ENCODE measurements at regions not wholly inside any gene's neighbourhood (a gene's known extent, or its start where the extent isn't known, plus 50 kb on each side); places are given as distances from the start of the nearest gene placed in this dataset.
"Not testable (repeated sequence)": the region's sequence is repeated elsewhere in the genome, so short reads cannot be mapped to it uniquely, and the experiment has no call there.

GRCh38 chr3:28615071-28615470, 266.4 kb upstream of the AZI2 start:
- no peak overlapping the region for H3K27ac Mint-ChIP-seq
- no peak overlapping the region for H3K4me3 Mint-ChIP-seq
- H3K36me3 Mint-ChIP-seq (ENCODE audit: low read depth): no peaks in the 10 kb centered on the region
- no peaks in the 10 kb centered on the region for H3K9me3 Mint-ChIP-seq
- ChIA-PET CTCF (no interaction called here), POLR2A (no interaction called here)
- H3K27me3 Mint-ChIP-seq: no peaks in the 10 kb centered on the region
- no peak for DNase-seq
- no peaks in the 10 kb centered on the region for H3K4me1 Mint-ChIP-seq

- no peaks in the 10 kb centered on the region for H3K36me3 Mint-ChIP-seq (ENCODE audit: low read depth)
- H3K27ac Mint-ChIP-seq: no peak overlapping the region
- no peaks in the 10 kb centered on the region for H3K4me1 Mint-ChIP-seq
- no peaks in the 10 kb centered on the region for H3K9me3 Mint-ChIP-seq
- DNase-seq: no peak
- no peak overlapping the region for H3K4me3 Mint-ChIP-seq
- no peaks in the 10 kb centered on the region for H3K27me3 Mint-ChIP-seq
- ChIA-PET POLR2A (no interaction called here), CTCF (no interaction called here)
Measured at GRCh38 chr3:28615971-28616370, 267.3 kb upstream of the AZI2 start.

- Mint-ChIP-seq H3K9me3 (no peaks in the 10 kb centered on the region), H3K27me3 (no peaks in the 10 kb centered on the region), H3K4me3 (no peak overlapping the region), H3K36me3 (ENCODE audit: low read depth) (no peaks in the 10 kb centered on the region), H3K4me1 (no peaks in the 10 kb centered on the region), H3K27ac (no peak overlapping the region)
- POLR2A ChIA-PET: no interaction called here
- CTCF ChIA-PET: no interaction called here
- no peak for DNase-seq
Measured at GRCh38 chr3:28617821-28618220, 269.2 kb upstream of the AZI2 start.

GRCh38 chr3:28623106-28623505, 274.5 kb upstream of the AZI2 start:
- Mint-ChIP-seq H3K4me1 (no peaks in the 10 kb centered on the region), H3K36me3 (ENCODE audit: low read depth) (no peaks in the 10 kb centered on the region), H3K27me3 (no peaks in the 10 kb centered on the region), H3K9me3 (no peaks in the 10 kb centered on the region), H3K4me3 (no peak overlapping the region), H3K27ac (no peak overlapping the region)
- DNase-seq: no peak
- CTCF ChIA-PET: no interaction called here
- POLR2A ChIA-PET: no interaction called here

GRCh38 chr3:28624084-28624483, 275.5 kb upstream of the AZI2 start:
- Mint-ChIP-seq H3K27ac (no peak overlapping the region), H3K36me3 (ENCODE audit: low read depth) (no peaks in the 10 kb centered on the region), H3K27me3 (no peaks in the 10 kb centered on the region), H3K4me1 (no peaks in the 10 kb centered on the region), H3K9me3 (no peaks in the 10 kb centered on the region), H3K4me3 (no peak overlapping the region)
- ChIA-PET POLR2A (no interaction called here), CTCF (no interaction called here)
- no peak for DNase-seq

GRCh38 chr3:28627843-28628242, 279.2 kb upstream of the AZI2 start:
- H3K9me3 Mint-ChIP-seq; H3K4me1 Mint-ChIP-seq; H3K27me3 Mint-ChIP-seq; POLR2A ChIA-PET; DNase-seq; H3K27ac Mint-ChIP-seq; H3K4me3 Mint-ChIP-seq; CTCF ChIA-PET; H3K36me3 Mint-ChIP-seq (ENCODE audit: low read depth): not testable (repeated sequence)

GRCh38 chr3:28634019-28634418, 285.4 kb upstream of the AZI2 start:
- DNase-seq: no peak
- Mint-ChIP-seq H3K36me3 (ENCODE audit: low read depth) (no peaks in the 10 kb centered on the region), H3K9me3 (no peaks in the 10 kb centered on the region), H3K4me3 (no peak overlapping the region), H3K27ac (no peak overlapping the region), H3K27me3 (no peaks in the 10 kb centered on the region), H3K4me1 (no peaks in the 10 kb centered on the region)
- ChIA-PET POLR2A (no interaction called here), CTCF (no interaction called here)

- Mint-ChIP-seq H3K4me1 (no peaks in the 10 kb centered on the region), H3K9me3 (no peaks in the 10 kb centered on the region), H3K36me3 (ENCODE audit: low read depth) (no peaks in the 10 kb centered on the region), H3K27me3 (no peaks in the 10 kb centered on the region), H3K27ac (no peak overlapping the region), H3K4me3 (no peak overlapping the region)
- ChIA-PET POLR2A (no interaction called here), CTCF (no interaction called here)
- no peak for DNase-seq
Measured at GRCh38 chr3:28637742-28638141, 289.1 kb upstream of the AZI2 start.

GRCh38 chr3:28645149-28645548, 296.5 kb upstream of the AZI2 start:
- CTCF ChIA-PET: no interaction called here
- POLR2A ChIA-PET: no interaction called here
- Mint-ChIP-seq H3K4me3 (no peak overlapping the region), H3K9me3 (no peaks in the 10 kb centered on the region), H3K36me3 (ENCODE audit: low read depth) (no peaks in the 10 kb centered on the region), H3K27ac (no peak overlapping the region), H3K27me3 (no peaks in the 10 kb centered on the region), H3K4me1 (no peaks in the 10 kb centered on the region)
- DNase-seq: no peak

GRCh38 chr3:28646435-28646834, 297.8 kb upstream of the AZI2 start:
- CTCF ChIA-PET: interaction anchor here (1.3 kb wide), 1 partner anchor 21 kb away, joined by 4 read pairs; no protein-coding TSS in a partner anchor
- Mint-ChIP-seq H3K36me3 (ENCODE audit: low read depth) (no peaks in the 10 kb centered on the region), H3K4me3 (no peak overlapping the region), H3K27ac (no peak overlapping the region), H3K4me1 (no peaks in the 10 kb centered on the region), H3K27me3 (no peaks in the 10 kb centered on the region), H3K9me3 (no peaks in the 10 kb centered on the region)
- POLR2A ChIA-PET: no interaction called here
- no peak for DNase-seq

GRCh38 chr3:28649266-28649665, 300.6 kb upstream of the AZI2 start:
- Mint-ChIP-seq H3K9me3 (no peaks in the 10 kb centered on the region), H3K4me1 (no peaks in the 10 kb centered on the region), H3K27me3 (no peaks in the 10 kb centered on the region), H3K36me3 (ENCODE audit: low read depth) (no peaks in the 10 kb centered on the region), H3K4me3 (no peak overlapping the region), H3K27ac (no peak overlapping the region)
- ChIA-PET CTCF (interaction anchor here (1.8 kb wide), 1 partner anchor 18 kb away, joined by 8 read pairs; no protein-coding TSS in a partner anchor), POLR2A (no interaction called here)
- no peak for DNase-seq

GRCh38 chr3:28651159-28651558, 302.5 kb upstream of the AZI2 start:
- POLR2A ChIA-PET: no interaction called here

GRCh38 chr3:28664123-28664522, 315.5 kb upstream of the AZI2 start:
- POLR2A ChIA-PET: no interaction called here
- DNase-seq: no peak
- H3K9me3 Mint-ChIP-seq: no peaks in the 10 kb centered on the region
- no peaks in the 10 kb centered on the region for H3K36me3 Mint-ChIP-seq (ENCODE audit: low read depth)
- CTCF ChIA-PET: no interaction called here
- no peak overlapping the region for H3K27ac Mint-ChIP-seq
- H3K27me3 Mint-ChIP-seq: no peaks in the 10 kb centered on the region
- H3K4me3 Mint-ChIP-seq: no peak overlapping the region
- H3K4me1 Mint-ChIP-seq: peaks cover 5% of the 10 kb centered on the region

More at GRCh38 chr3:28651159-28651558, 302.5 kb upstream of the AZI2 start:
- Mint-ChIP-seq H3K27me3 (no peaks in the 10 kb centered on the region), H3K9me3 (no peaks in the 10 kb centered on the region), H3K27ac (no peak overlapping the region), H3K4me3 (no peak overlapping the region), H3K36me3 (ENCODE audit: low read depth) (no peaks in the 10 kb centered on the region), H3K4me1 (no peaks in the 10 kb centered on the region)
- no peak for DNase-seq
- CTCF ChIA-PET: interaction anchor here (1.8 kb wide), 1 partner anchor 17 kb away, joined by 8 read pairs; no protein-coding TSS in a partner anchor

- Mint-ChIP-seq H3K27ac (no peak overlapping the region), H3K27me3 (no peaks in the 10 kb centered on the region), H3K4me1 (peaks cover 5% of the 10 kb centered on the region), H3K4me3 (no peak overlapping the region), H3K36me3 (ENCODE audit: low read depth) (no peaks in the 10 kb centered on the region), H3K9me3 (no peaks in the 10 kb centered on the region)
- ChIA-PET CTCF (interaction anchor here (0.8 to 1.7 kb wide), 14 partner anchors 9 to 1531 kb away, joined by 3 to 11 read pairs (median 4); no protein-coding TSS in a partner anchor), POLR2A (interaction anchor here (1.1 kb wide), 1 partner anchor 172 kb away, joined by 3 read pairs; no protein-coding TSS in a partner anchor)
- DNase-seq: peak; percentile 52
Measured at GRCh38 chr3:28667646-28668621, 319.3 kb upstream of the AZI2 start.
